ENCODE measurements at regions not wholly inside any gene's neighbourhood (a gene's known extent, or its start where the extent isn't known, plus 50 kb on each side); places are given as distances from the start of the nearest gene placed in this dataset.

GRCh38 chr17:59465949-59466307, 99.5 kb upstream of the DHX40 start:
- ChIA-PET CTCF (no interaction called here), POLR2A (no interaction called here)
- no peak for DNase-seq (ENCODE audit: extremely low spot score)
- no peak for TF ChIP-seq CTCF (IDR thresholded peaks at IDR 0.05; ENCODE audit: control extremely low read depth, extremely low read depth, low read depth, missing control alignments)

GRCh38 chr17:59466946-59467801, 98.2 kb upstream of the DHX40 start:
- no peak for TF ChIP-seq CTCF (IDR thresholded peaks at IDR 0.05; ENCODE audit: control extremely low read depth, extremely low read depth, low read depth, missing control alignments)
- CTCF ChIA-PET, result no interaction called here
- POLR2A ChIA-PET, result no interaction called here
- DNase-seq (ENCODE audit: extremely low spot score), result no peak

GRCh38 chr17:59469786-59470485, 95.5 kb upstream of the DHX40 start:
- no peak for TF ChIP-seq CTCF (IDR thresholded peaks at IDR 0.05; ENCODE audit: control extremely low read depth, extremely low read depth, low read depth, missing control alignments)
- CTCF ChIA-PET, result no interaction called here
- DNase-seq (ENCODE audit: extremely low spot score), result no peak
- POLR2A ChIA-PET, result no interaction called here

GRCh38 chr17:59470624-59471297, 94.6 kb upstream of the DHX40 start:
- POLR2A ChIA-PET, result no interaction called here
- CTCF ChIA-PET, result interaction anchor here (0.9 to 1.3 kb wide), 5 partner anchors 10 to 51 kb away, joined by 3 to 8 read pairs (median 3); no protein-coding TSS in a partner anchor
- TF ChIP-seq CTCF (IDR thresholded peaks at IDR 0.05; ENCODE audit: control extremely low read depth, extremely low read depth, low read depth, missing control alignments), result no peak
- no peak for DNase-seq (ENCODE audit: extremely low spot score)

DNA sequence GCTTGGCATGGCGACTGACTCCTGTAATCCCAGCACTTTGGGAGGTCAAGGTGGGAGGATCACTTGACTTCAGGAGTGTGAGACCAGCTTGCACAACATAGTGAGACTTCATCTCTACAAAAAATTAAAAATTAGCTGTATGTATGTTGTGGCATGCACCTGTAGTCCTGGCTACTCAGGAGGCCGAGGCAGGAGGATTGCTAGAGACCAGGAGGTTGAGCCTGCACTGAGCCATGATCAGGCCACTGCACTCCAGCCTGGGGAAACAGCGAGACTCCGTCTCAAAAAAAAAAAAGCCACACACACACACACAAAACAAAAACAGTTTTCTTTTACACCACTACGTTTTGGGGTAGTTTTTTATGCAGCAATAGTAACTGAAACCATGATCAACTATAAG, 89.0 kb upstream of the DHX40 start:
- CTCF ChIA-PET, result interaction anchor here (1.0 kb wide), 1 partner anchor 16 kb away, joined by 3 read pairs; no protein-coding TSS in a partner anchor
- no peak for TF ChIP-seq CTCF (IDR thresholded peaks at IDR 0.05; ENCODE audit: control extremely low read depth, extremely low read depth, low read depth, missing control alignments)

GRCh38 chr17:59479141-59479540, 86.3 kb upstream of the DHX40 start:
- CTCF ChIA-PET, result no interaction called here
- POLR2A ChIA-PET, result no interaction called here
- TF ChIP-seq CTCF (IDR thresholded peaks at IDR 0.05; ENCODE audit: control extremely low read depth, extremely low read depth, low read depth, missing control alignments), result no peak
- DNase-seq (ENCODE audit: extremely low spot score), result no peak

More for the DNA sequence above, 89.0 kb upstream of the DHX40 start:
- no peak for DNase-seq (ENCODE audit: extremely low spot score)
- POLR2A ChIA-PET, result no interaction called here
